WERI-Rb-1 (cell line): ENCODE measurements at regions not wholly inside any gene's neighbourhood (a gene's known extent, or its start where the extent isn't known, plus 50 kb on each side); places are given as distances from the start of the nearest gene placed in this dataset.

Source experiments
- DNase-seq: peaks from one replicate; pipeline ENCODE4 v3.0.0-alpha.2; 2020
- H3K27ac ChIP-seq: fragments of 250-450 bp; sonication (Bioruptor Pico); 2 replicates; pipeline ENCODE4 v1.5.1; 2020; ENCODE audit warnings: mild to moderate bottlenecking, moderate library complexity
- H3K27me3 ChIP-seq: fragments of 250-450 bp; sonication (Bioruptor Pico); 2 replicates; pipeline ENCODE4 v1.5.1; 2021; ENCODE audit warnings: mild to moderate bottlenecking, low read depth, moderate library complexity; ENCODE audit not compliant: insufficient read depth, severe bottlenecking
- H3K36me3 ChIP-seq: fragments of 250-450 bp; sonication (Bioruptor Pico); 2 replicates; pipeline ENCODE4 v1.5.1; 2020; ENCODE audit warnings: mild to moderate bottlenecking, moderate library complexity
- H3K4me3 ChIP-seq: 2 replicates; pipeline ENCODE4 v1.5.1; 2011; ENCODE audit warnings: low read depth, mild to moderate bottlenecking, control low read depth, low read length
- H3K9me3 ChIP-seq: fragments of 250-450 bp; sonication (Bioruptor Pico); 2 replicates; pipeline ENCODE4 v1.5.1; 2021; ENCODE audit warnings: mild to moderate bottlenecking, moderate library complexity; ENCODE audit not compliant: severe bottlenecking
- CTCF ChIP-seq: IDR thresholded peaks from 2 replicates; pipeline ENCODE4 v1.5.1; 2011; ENCODE audit warnings: low read depth, mild to moderate bottlenecking, control low read depth, inconsistent platforms, low read length

- no peak for TF ChIP-seq CTCF
- Histone ChIP-seq H3K36me3 (no peaks in the 10 kb centered on the region), H3K27me3 (no peaks in the 10 kb centered on the region), H3K27ac (no peak overlapping the region), H3K4me3 (no peak overlapping the region), H3K9me3 (no peaks in the 10 kb centered on the region)
- no peak for DNase-seq
Measured at GRCh38 chr3:24905266-24905665, 410.6 kb upstream of the THRB start.

- Histone ChIP-seq H3K27me3 (no peaks in the 10 kb centered on the region), H3K27ac (no peak overlapping the region), H3K9me3 (no peaks in the 10 kb centered on the region), H3K4me3 (no peak overlapping the region), H3K36me3 (no peaks in the 10 kb centered on the region)
- DNase-seq, result no peak
- no peak for TF ChIP-seq CTCF
Measured at GRCh38 chr3:24907106-24907505, 412.5 kb upstream of the THRB start.

GRCh38 chr3:24911076-24911475 is 416.4 kb upstream of the THRB start:
- H3K27me3 ChIP-seq, result no peaks in the 10 kb centered on the region
- no peak for DNase-seq
- TF ChIP-seq CTCF, result no peak
- no peak overlapping the region for H3K4me3 ChIP-seq
- H3K27ac ChIP-seq, result no peak overlapping the region
- H3K9me3 ChIP-seq, result no peaks in the 10 kb centered on the region
- H3K36me3 ChIP-seq, result no peaks in the 10 kb centered on the region

- Histone ChIP-seq H3K9me3 (no peaks in the 10 kb centered on the region), H3K27me3 (no peaks in the 10 kb centered on the region), H3K4me3 (no peak overlapping the region), H3K36me3 (no peaks in the 10 kb centered on the region), H3K27ac (no peak overlapping the region)
- no peak for DNase-seq
- no peak for TF ChIP-seq CTCF
Measured at GRCh38 chr3:24915639-24916038, 421.0 kb upstream of the THRB start.

GRCh38 chr3:24917908-24918307 is 423.3 kb upstream of the THRB start:
- DNase-seq, result no peak
- H3K9me3 ChIP-seq, result no peaks in the 10 kb centered on the region
- H3K36me3 ChIP-seq, result no peaks in the 10 kb centered on the region

More at GRCh38 chr3:24917908-24918307, 423.3 kb upstream of the THRB start:
- no peak overlapping the region for H3K4me3 ChIP-seq
- no peak overlapping the region for H3K27ac ChIP-seq
- H3K27me3 ChIP-seq, result no peaks in the 10 kb centered on the region
- TF ChIP-seq CTCF, result no peak
